ENCODE measurements at regions not wholly inside any gene's neighbourhood (a gene's known extent, or its start where the extent isn't known, plus 50 kb on each side); places are given as distances from the start of the nearest gene placed in this dataset.
A peak's percentile ranks its signal among the peaks of the same experiment; 100 is the strongest.
"Not testable (repeated sequence)": the region's sequence is repeated elsewhere in the genome, so short reads cannot be mapped to it uniquely, and the experiment has no call there.

GRCh38 chr5:153296251-153296844, 194.1 kb upstream of the GRIA1 start:
- DNase-seq, result not testable (repeated sequence)

- no peak for DNase-seq
These were observed 190.6 kb upstream of the GRIA1 start for GRCh38 chr5:153299891-153300290.

GRCh38 chr5:153308282-153308681, 182.2 kb upstream of the GRIA1 start:
- no peak for DNase-seq

DNA sequence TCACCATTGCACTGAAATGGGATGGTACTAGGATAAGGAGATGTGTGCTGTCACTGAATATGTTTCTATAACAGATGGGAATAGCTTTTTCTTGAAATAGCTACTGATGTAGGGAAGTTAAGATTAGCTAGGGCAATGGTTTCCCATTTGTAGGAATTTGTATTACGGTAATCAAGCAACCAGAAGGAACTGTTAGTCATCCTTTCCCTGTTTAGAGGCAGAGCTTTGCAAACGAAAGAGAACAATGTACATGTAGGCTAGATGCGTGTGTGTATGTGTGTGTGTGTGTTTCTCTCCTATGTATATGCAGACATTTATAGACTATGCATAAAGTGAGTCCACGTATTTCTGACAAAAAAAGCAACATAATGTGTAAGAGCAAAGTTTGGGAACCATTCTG, 171.9 kb upstream of the GRIA1 start:
- DNase-seq, result no peak

DNA sequence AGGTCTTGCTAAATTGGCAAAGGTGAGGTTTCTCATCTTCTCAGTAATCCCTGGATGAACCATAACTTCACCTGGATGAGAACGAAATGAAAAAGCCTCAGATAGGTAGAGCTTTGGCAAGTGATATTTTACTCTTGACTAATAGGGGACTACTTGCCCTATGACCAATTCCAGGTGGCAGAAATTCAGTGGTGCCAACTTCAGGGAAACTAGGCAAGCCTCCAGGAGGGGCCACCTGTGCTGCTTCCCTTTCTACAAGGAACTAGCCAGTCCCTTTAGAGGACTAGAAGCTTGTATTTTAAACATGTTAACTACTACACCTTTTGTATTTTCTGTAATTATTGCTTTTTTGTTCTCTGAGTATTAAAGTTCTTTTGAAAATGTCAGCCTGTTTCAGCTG, 169.0 kb upstream of the GRIA1 start:
- DNase-seq, result no peak

DNA sequence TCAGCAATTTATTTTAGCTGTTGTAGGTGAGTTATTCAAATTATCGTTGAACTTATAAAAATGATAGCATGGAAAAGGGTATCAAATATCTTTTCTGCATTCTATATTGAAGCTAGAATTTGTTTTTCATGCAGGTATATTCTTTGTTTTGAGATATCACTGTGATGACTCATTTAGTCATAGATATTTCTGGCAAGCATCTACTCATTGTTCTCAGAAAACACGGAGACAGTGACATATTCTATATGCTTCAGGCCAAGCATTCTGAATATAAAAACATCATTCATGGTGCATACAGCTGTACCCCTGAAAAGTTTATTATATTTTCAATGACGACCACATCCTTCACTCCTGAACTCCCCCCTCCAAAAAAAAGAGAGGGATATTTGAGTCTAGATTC, 150.3 kb upstream of the GRIA1 start:
- DNase-seq, result no peak

GRCh38 chr5:153340738-153341137, 149.7 kb upstream of the GRIA1 start:
- no peak for DNase-seq

- no peak for DNase-seq
These were observed 148.0 kb upstream of the GRIA1 start for GRCh38 chr5:153342487-153342886.

DNA sequence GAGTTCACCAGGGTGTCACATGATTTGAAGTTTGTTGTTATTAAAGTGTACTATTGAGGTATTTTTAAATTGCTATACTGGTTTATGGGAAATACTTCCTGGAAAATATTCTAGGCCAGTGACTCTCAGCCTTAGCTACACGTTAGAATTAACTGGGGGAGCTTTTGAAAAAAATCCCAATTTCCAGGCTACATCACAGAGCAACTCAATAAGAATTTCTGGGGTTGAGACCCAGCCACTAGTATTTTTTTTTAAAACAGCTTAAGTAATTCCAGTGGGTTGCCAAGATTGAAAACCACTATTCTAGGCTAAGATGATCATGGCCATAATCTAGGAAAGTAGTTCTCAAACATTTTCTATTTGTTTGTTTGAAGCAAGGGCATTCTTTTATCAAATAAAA, 142.9 kb upstream of the GRIA1 start:
- DNase-seq, result no peak

GRCh38 chr5:153350175-153350883, 140.1 kb upstream of the GRIA1 start:
- DNase-seq, result peak; percentile 50

GRCh38 chr5:153352685-153353219, 137.7 kb upstream of the GRIA1 start:
- DNase-seq, result no peak

DNA sequence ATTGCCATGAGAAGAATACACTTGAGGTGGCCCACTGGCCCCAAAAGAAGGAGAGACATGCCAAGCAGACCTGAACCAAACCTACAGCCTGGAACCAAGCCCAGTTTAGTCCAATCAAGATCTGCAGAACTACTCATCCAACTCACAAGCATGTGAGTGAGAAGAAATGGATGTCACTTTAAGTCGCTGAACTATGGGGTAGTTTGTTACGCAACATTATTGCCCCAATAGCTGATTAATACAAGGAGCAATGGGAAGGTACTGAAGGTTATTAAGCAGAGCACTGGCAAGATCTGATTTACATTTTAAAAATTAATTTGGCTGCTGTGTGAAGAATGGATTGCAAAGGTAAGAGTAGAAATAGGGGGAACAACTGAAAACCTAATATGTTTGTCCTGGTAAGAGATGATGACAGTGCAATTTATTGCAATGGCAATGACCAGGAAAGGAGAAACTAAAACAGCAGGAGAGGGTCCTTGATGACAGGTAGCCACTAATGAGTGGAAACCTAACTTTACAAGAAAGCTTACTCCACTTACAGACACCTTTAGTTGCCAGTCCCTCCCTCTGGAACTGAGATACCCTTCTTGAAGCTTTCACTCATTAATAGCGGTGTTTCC, 132.9 kb upstream of the GRIA1 start:
- no peak for DNase-seq

- no peak for DNase-seq
These were observed 132.0 kb upstream of the GRIA1 start for GRCh38 chr5:153358315-153358976.

DNA sequence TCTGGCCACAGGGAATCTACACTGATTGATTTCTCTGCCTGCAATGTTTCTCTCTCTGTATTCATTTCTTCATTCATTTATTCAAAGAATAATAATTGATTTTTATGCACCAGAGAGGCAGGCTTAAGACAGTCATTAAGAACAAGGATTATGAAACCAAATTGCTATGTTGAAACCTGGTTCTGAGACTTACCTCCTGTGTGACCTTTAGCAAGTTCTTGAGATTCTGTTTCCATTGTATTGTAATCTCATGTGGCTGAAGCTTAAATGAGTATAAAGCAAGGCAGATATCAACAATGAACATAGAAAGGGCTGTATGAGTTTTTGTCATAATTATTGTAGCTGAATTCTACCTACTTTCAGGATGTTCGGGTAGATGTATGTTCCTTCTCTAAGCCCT, 129.6 kb upstream of the GRIA1 start:
- DNase-seq, result no peak

DNA sequence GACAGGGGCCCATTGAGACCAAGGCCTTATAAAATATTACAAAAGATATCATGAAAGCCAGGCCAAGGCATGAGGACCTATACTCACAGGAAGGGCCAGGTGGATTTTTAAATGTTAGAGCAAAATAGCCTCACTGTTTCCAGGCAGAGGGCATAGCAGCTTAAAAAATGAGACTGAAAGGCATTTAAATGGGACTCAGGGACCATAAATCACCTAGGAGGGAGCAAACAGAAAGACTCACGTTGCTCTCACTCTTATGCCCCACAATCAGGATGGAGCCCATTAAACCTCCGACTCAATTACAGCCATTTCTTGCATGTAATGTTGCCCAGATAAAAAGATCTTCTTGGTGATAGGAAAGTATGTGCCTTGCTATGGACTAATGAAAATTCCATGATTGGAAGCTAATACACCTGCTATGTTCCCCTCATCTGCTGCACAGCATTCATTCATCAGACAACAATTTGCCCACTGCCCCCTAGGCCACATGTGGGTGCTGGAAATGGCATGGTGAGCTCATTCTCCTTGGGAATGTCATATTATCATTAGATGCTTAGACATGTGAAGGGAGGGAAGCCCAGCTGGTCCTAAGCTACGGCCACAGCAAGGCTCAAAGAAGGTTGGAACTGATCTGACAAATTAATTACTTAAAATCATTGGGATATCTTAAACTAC, 128.6 kb upstream of the GRIA1 start:
- DNase-seq, result no peak

GRCh38 chr5:153365547-153365946, 124.9 kb upstream of the GRIA1 start:
- DNase-seq, result no peak

GRCh38 chr5:153367466-153367865, 123.0 kb upstream of the GRIA1 start:
- no peak for DNase-seq

DNA sequence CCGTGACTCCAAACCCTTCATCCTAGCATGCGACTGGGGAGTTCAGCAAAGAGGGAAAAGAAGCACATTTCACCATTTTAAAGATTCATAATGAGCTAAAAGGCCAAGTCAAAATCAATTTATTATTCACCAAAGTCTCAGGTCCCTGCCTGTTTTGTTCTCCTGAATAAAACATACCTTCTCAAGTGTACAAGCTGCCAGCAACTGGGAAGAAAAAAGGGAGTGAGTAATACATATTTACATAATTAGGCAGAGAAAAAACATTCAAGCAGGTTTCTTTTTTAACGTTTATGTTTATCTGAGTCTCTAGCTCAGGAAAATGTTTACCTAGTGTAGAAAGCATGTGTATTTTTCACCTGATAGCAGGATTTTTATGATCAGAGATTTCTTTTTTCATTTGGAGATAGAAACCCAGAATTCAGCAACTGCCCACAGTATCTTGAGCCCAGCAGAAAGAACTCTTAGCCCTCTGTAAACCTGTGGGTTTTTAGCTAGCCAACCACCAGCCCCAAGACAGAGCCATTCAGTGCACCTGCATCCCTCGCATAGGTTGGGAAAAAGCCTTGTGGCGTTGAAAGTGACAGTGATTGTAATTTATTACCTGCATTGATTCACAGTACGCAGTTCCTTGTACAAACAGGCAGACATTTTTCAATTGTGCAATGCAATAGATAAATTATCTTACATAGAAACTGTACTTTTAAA, 117.9 kb upstream of the GRIA1 start:
- DNase-seq, result no peak

DNA sequence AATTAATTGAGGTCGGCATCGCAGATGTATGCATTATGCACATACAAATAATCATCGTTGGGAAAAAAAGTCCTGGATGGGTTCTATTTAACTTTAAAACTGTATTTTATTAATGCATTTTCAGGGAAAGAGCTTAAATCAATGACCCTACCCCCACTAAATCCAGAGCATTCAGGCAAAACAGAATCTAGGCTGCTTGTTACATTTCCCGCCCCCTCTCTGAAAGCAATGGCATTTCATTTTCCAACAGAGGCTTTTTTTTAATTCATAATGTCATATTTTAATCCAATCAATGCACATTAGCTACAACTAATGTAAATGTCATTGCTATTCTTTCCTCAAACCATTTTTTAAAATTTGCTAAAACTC, 117.4 kb upstream of the GRIA1 start:
- DNase-seq, result no peak

- DNase-seq, result not testable (repeated sequence)
These were observed 108.8 kb upstream of the GRIA1 start for GRCh38 chr5:153381630-153382029.

- DNase-seq, result no peak
These were observed 99.9 kb upstream of the GRIA1 start for GRCh38 chr5:153390569-153390968.

- no peak for DNase-seq
These were observed 90.9 kb upstream of the GRIA1 start for GRCh38 chr5:153399595-153399994.
